Skeletal muscle tissue (tissue), 3 donors: ENCODE measurements at regions not wholly inside any gene's neighbourhood (a gene's known extent, or its start where the extent isn't known, plus 50 kb on each side); places are given as distances from the start of the nearest gene placed in this dataset.

Experiments
- H3K27ac ChIP-seq: one replicate; pipeline ENCODE4 v1.7.0; 2013; ENCODE audit warnings: mild to moderate bottlenecking, low read depth, low read length, inconsistent platforms
- H3K27me3 ChIP-seq, 3 donors: one replicate each; pipeline ENCODE4 v1.7.0; 2013; ENCODE audit warnings: low read length in 3 of 3; ENCODE audit not compliant: control insufficient read depth in 3 of 3, insufficient read depth in 3 of 3
- H3K36me3 ChIP-seq, 3 donors: one replicate each; pipeline ENCODE4 v1.7.0; 2013; ENCODE audit warnings: low read length in 3 of 3; ENCODE audit not compliant: control insufficient read depth in 3 of 3, insufficient read depth in 3 of 3
- H3K4me1 ChIP-seq, 3 donors: one replicate each; pipeline ENCODE4 v1.7.0; 2013; ENCODE audit warnings: low read length in 3 of 3, mild to moderate bottlenecking in 3 of 3; ENCODE audit not compliant: control insufficient read depth in 3 of 3, insufficient read depth in 3 of 3
- H3K4me3 ChIP-seq, 3 donors: one replicate each; pipeline ENCODE4 v1.7.0; 2013; ENCODE audit warnings: low read length in 3 of 3
- H3K9ac ChIP-seq, 3 donors: one replicate each; pipeline ENCODE4 v1.7.0; 2013; ENCODE audit warnings: low read length in 3 of 3, mild to moderate bottlenecking in 3 of 3, moderate library complexity in 2 of 3, low read depth in 1 of 3
- H3K9me3 ChIP-seq, 3 donors: one replicate each; pipeline ENCODE4 v1.7.0; 2013; ENCODE audit warnings: low read length in 3 of 3; ENCODE audit not compliant: control insufficient read depth in 3 of 3
- donor health status: Osteomylitis.

GRCh38 chr2:83943265-83943664 lies 515.8 kb downstream of the SUCLG1 start:
- no peaks in the 10 kb centered on the region for H3K9me3 ChIP-seq
- no peaks in the 10 kb centered on the region for H3K27me3 ChIP-seq
- H3K27ac ChIP-seq = no peak overlapping the region
- H3K4me1 ChIP-seq = no peaks in the 10 kb centered on the region
- H3K36me3 ChIP-seq = no peaks in the 10 kb centered on the region
- H3K9ac ChIP-seq = no peak overlapping the region
- no peak overlapping the region for H3K4me3 ChIP-seq

GRCh38 chr2:83941886-83942285 lies 517.2 kb downstream of the SUCLG1 start:
- no peak overlapping the region for H3K27ac ChIP-seq
- H3K27me3 ChIP-seq = no peaks in the 10 kb centered on the region
- no peak overlapping the region for H3K9ac ChIP-seq
- H3K4me1 ChIP-seq = no peaks in the 10 kb centered on the region
- H3K9me3 ChIP-seq = no peaks in the 10 kb centered on the region
- H3K36me3 ChIP-seq = no peaks in the 10 kb centered on the region
- H3K4me3 ChIP-seq = no peak overlapping the region

GRCh38 chr2:83933749-83934148 lies 525.3 kb downstream of the SUCLG1 start:
- Histone ChIP-seq H3K4me1 (no peaks in the 10 kb centered on the region), H3K9me3 (no peaks in the 10 kb centered on the region), H3K36me3 (no peaks in the 10 kb centered on the region), H3K27ac (no peak overlapping the region), H3K9ac (no peak overlapping the region), H3K4me3 (no peak overlapping the region), H3K27me3 (no peaks in the 10 kb centered on the region)

- H3K9ac ChIP-seq = no peak overlapping the region
- no peaks in the 10 kb centered on the region for H3K36me3 ChIP-seq
- H3K4me1 ChIP-seq = no peaks in the 10 kb centered on the region
- H3K9me3 ChIP-seq = peaks cover 0 to 2% (median 0%) of the 10 kb centered on the region in 3 donors
- H3K27me3 ChIP-seq = no peaks in the 10 kb centered on the region
- H3K4me3 ChIP-seq = no peak overlapping the region
- H3K27ac ChIP-seq = no peak overlapping the region
These were observed 535.5 kb downstream of the SUCLG1 start for GRCh38 chr2:83923531-83923930.

GRCh38 chr2:83916559-83916958 lies 542.5 kb downstream of the SUCLG1 start:
- Histone ChIP-seq H3K27ac (no peak overlapping the region), H3K9me3 (no peaks in the 10 kb centered on the region), H3K36me3 (no peaks in the 10 kb centered on the region), H3K27me3 (no peaks in the 10 kb centered on the region), H3K4me1 (no peaks in the 10 kb centered on the region), H3K9ac (no peak overlapping the region), H3K4me3 (no peak overlapping the region)

GRCh38 chr2:83915381-83915780 lies 543.7 kb downstream of the SUCLG1 start:
- Histone ChIP-seq H3K9ac (no peak overlapping the region), H3K27me3 (no peaks in the 10 kb centered on the region), H3K27ac (no peak overlapping the region), H3K9me3 (no peaks in the 10 kb centered on the region), H3K4me1 (no peaks in the 10 kb centered on the region), H3K4me3 (no peak overlapping the region), H3K36me3 (no peaks in the 10 kb centered on the region)

- H3K9me3 ChIP-seq = peaks cover 0 to 3% (median 2%) of the 10 kb centered on the region in 3 donors
- H3K4me3 ChIP-seq = no peak overlapping the region
- H3K4me1 ChIP-seq = no peaks in the 10 kb centered on the region
- H3K36me3 ChIP-seq = no peaks in the 10 kb centered on the region
- no peak overlapping the region for H3K9ac ChIP-seq
- H3K27me3 ChIP-seq = no peaks in the 10 kb centered on the region
- no peak overlapping the region for H3K27ac ChIP-seq
These were observed 550.3 kb downstream of the SUCLG1 start for GRCh38 chr2:83908750-83909149.

GRCh38 chr2:83901317-83901716 lies 557.8 kb downstream of the SUCLG1 start:
- H3K4me3 ChIP-seq = no peak overlapping the region
- H3K9me3 ChIP-seq = no peaks in the 10 kb centered on the region
- H3K4me1 ChIP-seq = no peaks in the 10 kb centered on the region
- H3K36me3 ChIP-seq = no peaks in the 10 kb centered on the region
- no peak overlapping the region for H3K27ac ChIP-seq
- no peaks in the 10 kb centered on the region for H3K27me3 ChIP-seq
- no peak overlapping the region for H3K9ac ChIP-seq

GRCh38 chr2:83900862-83901261 lies 558.2 kb downstream of the SUCLG1 start:
- no peaks in the 10 kb centered on the region for H3K36me3 ChIP-seq
- no peaks in the 10 kb centered on the region for H3K27me3 ChIP-seq
- H3K4me1 ChIP-seq = no peaks in the 10 kb centered on the region
- H3K9ac ChIP-seq = no peak overlapping the region
- H3K4me3 ChIP-seq = no peak overlapping the region
- no peaks in the 10 kb centered on the region for H3K9me3 ChIP-seq
- no peak overlapping the region for H3K27ac ChIP-seq

- Histone ChIP-seq H3K9ac (no peak overlapping the region), H3K4me3 (no peak overlapping the region), H3K27me3 (no peaks in the 10 kb centered on the region), H3K9me3 (no peaks in the 10 kb centered on the region), H3K27ac (no peak overlapping the region), H3K36me3 (no peaks in the 10 kb centered on the region), H3K4me1 (no peaks in the 10 kb centered on the region)
These were observed 559.8 kb downstream of the SUCLG1 start for GRCh38 chr2:83899271-83899670.

- H3K9ac ChIP-seq = no peak overlapping the region
- no peaks in the 10 kb centered on the region for H3K4me1 ChIP-seq
- no peak overlapping the region for H3K4me3 ChIP-seq
- no peaks in the 10 kb centered on the region for H3K36me3 ChIP-seq
- no peak overlapping the region for H3K27ac ChIP-seq
- H3K27me3 ChIP-seq = no peaks in the 10 kb centered on the region
- H3K9me3 ChIP-seq = no peaks in the 10 kb centered on the region
These were observed 564.1 kb downstream of the SUCLG1 start for GRCh38 chr2:83894976-83895375.
